Activated CD4-positive, alpha-beta memory T cell treated with anti-CD3 and anti-CD28 coated beads for 36 hours (primary cell): ENCODE measurements at regions not wholly inside any gene's neighbourhood (a gene's known extent, or its start where the extent isn't known, plus 50 kb on each side); places are given as distances from the start of the nearest gene placed in this dataset.

ENCODE experiments used
- CTCF ChIA-PET: fragments of 350-600 bp; sonication (Branson Sonifier 250); formaldehyde crosslinking; loops from one replicate; lab custom pipeline; 2021; ENCODE audit warnings: antibody characterized with exemption, inconsistent platforms; lab: Charles Lee
- POLR2A ChIA-PET: fragments of 350-600 bp; sonication (Branson Sonifier 250); formaldehyde crosslinking; loops from one replicate; lab custom pipeline; 2021; ENCODE audit warnings: antibody characterized with exemption; lab: Charles Lee
- DNase-seq: peaks from one replicate; pipeline ENCODE4 v3.0.0-alpha.2; 2020
- H3K27ac Mint-ChIP-seq: one replicate; pipeline ENCODE4 v1.8.0; 2021; ENCODE audit warnings: mixed read lengths
- H3K27me3 Mint-ChIP-seq: one replicate; pipeline ENCODE4 v1.8.0; 2021; ENCODE audit warnings: mixed read lengths
- H3K36me3 Mint-ChIP-seq: one replicate; pipeline ENCODE4 v1.8.0; 2021; ENCODE audit warnings: mixed read lengths
- H3K4me1 Mint-ChIP-seq: one replicate; pipeline ENCODE4 v1.8.0; 2021; ENCODE audit warnings: low read depth, mixed read lengths
- H3K4me3 Mint-ChIP-seq: one replicate; pipeline ENCODE4 v1.8.0; 2021; ENCODE audit warnings: mild to moderate bottlenecking, mixed read lengths
- H3K9me3 Mint-ChIP-seq: one replicate; pipeline ENCODE4 v1.8.0; 2021; ENCODE audit warnings: mixed read lengths
- intact Hi-C: fragments of 100-400 bp; cut with micrococcal nuclease; formaldehyde crosslinking; loops from one replicate; pipeline ENCODE4 v1.15.1; 2023

- Mint-ChIP-seq H3K27ac (no peak overlapping the region), H3K27me3 (peaks cover 4% of the 10 kb centered on the region), H3K9me3 (no peaks in the 10 kb centered on the region), H3K4me3 (no peak overlapping the region), H3K36me3 (no peaks in the 10 kb centered on the region), H3K4me1 (no peaks in the 10 kb centered on the region)
- intact Hi-C loops = no loop called here
- POLR2A ChIA-PET = no interaction called here
- CTCF ChIA-PET = interaction anchor here (1.1 kb wide), 1 partner anchor 14 kb away, joined by 4 read pairs; no protein-coding TSS in a partner anchor
- DNase-seq = no peak
Measured at GRCh38 chr9:19732441-19732951, 56.3 kb downstream of the SLC24A2 start.

DNA sequence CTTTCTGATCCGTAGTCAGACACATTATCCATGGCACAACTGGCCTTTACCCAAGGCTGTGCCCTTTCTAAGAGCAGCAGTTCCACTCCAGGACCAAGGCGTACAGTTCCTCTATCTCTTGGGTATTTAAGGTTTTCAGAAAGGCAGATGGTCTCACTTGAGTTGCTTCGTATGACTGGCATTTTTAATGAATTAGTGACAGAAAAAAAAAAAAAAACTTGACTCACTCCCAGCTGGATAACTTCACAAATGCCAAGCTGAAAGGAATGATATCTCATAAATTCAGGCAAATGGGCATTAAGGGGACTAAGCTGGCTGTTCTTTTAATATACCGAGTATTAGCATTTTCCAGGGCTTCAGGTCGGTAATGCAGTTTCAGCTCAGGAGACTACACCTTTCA lies 60.7 kb downstream of the SLC24A2 start:
- no peak for DNase-seq
- H3K4me3 Mint-ChIP-seq = no peak overlapping the region
- intact Hi-C loops = no loop called here
- H3K27ac Mint-ChIP-seq = no peak overlapping the region
- H3K9me3 Mint-ChIP-seq = no peaks in the 10 kb centered on the region
- POLR2A ChIA-PET = no interaction called here
- H3K27me3 Mint-ChIP-seq = no peaks in the 10 kb centered on the region
- no peaks in the 10 kb centered on the region for H3K4me1 Mint-ChIP-seq
- no peaks in the 10 kb centered on the region for H3K36me3 Mint-ChIP-seq
- CTCF ChIA-PET = no interaction called here

- no peak overlapping the region for H3K4me3 Mint-ChIP-seq
- no peaks in the 10 kb centered on the region for H3K36me3 Mint-ChIP-seq
- CTCF ChIA-PET = no interaction called here
- H3K9me3 Mint-ChIP-seq = no peaks in the 10 kb centered on the region
- H3K27me3 Mint-ChIP-seq = no peaks in the 10 kb centered on the region
- no peak for DNase-seq
- intact Hi-C loops = no loop called here
- no peak overlapping the region for H3K27ac Mint-ChIP-seq
- H3K4me1 Mint-ChIP-seq = no peaks in the 10 kb centered on the region
- POLR2A ChIA-PET = no interaction called here
Measured at GRCh38 chr9:19725970-19726369, 62.9 kb downstream of the SLC24A2 start.

DNA sequence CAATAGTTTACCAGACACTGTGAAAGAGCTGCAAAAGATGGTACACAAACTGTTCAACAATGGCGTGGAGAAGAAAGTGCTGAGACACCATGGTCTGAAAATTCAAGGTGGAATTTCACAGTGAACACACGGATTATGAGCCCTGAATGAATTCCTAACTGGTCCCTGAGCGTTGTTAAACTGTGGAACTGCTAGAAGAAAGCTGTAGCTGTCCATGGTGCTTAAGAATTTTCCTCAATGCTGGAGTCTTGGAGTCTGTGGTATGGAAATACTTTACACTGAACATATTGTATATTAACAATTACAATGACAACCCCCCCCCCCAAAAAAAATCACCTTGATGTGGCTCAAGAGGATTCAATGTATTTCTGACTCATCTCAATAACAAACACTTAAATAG lies 68.5 kb downstream of the SLC24A2 start:
- ChIA-PET POLR2A (no interaction called here), CTCF (interaction anchor here (0.6 kb wide), 1 partner anchor 1856 kb away, joined by 3 read pairs; no protein-coding TSS in a partner anchor)
- Mint-ChIP-seq H3K27me3 (peaks cover 2% of the 10 kb centered on the region), H3K4me3 (no peak overlapping the region), H3K27ac (no peak overlapping the region), H3K4me1 (no peaks in the 10 kb centered on the region), H3K9me3 (no peaks in the 10 kb centered on the region), H3K36me3 (no peaks in the 10 kb centered on the region)
- no peak for DNase-seq
- intact Hi-C loops = no loop called here

- POLR2A ChIA-PET = no interaction called here
- intact Hi-C loops = no loop called here
- Mint-ChIP-seq H3K4me1 (no peaks in the 10 kb centered on the region), H3K4me3 (no peak overlapping the region), H3K36me3 (no peaks in the 10 kb centered on the region), H3K9me3 (no peaks in the 10 kb centered on the region), H3K27me3 (peaks cover 3% of the 10 kb centered on the region), H3K27ac (no peak overlapping the region)
- CTCF ChIA-PET = no interaction called here
- DNase-seq = no peak
Measured at GRCh38 chr9:19703702-19704101, 85.1 kb downstream of the SLC24A2 start.

GRCh38 chr9:19701991-19702390 lies 86.8 kb downstream of the SLC24A2 start:
- no peaks in the 10 kb centered on the region for H3K36me3 Mint-ChIP-seq
- no peak overlapping the region for H3K4me3 Mint-ChIP-seq
- peaks cover 3% of the 10 kb centered on the region for H3K27me3 Mint-ChIP-seq
- intact Hi-C loops = no loop called here
- ChIA-PET CTCF (no interaction called here), POLR2A (no interaction called here)
- H3K4me1 Mint-ChIP-seq = no peaks in the 10 kb centered on the region
- no peak for DNase-seq
- H3K9me3 Mint-ChIP-seq = no peaks in the 10 kb centered on the region
- no peak overlapping the region for H3K27ac Mint-ChIP-seq

GRCh38 chr9:19701274-19701673 lies 87.6 kb downstream of the SLC24A2 start:
- Mint-ChIP-seq H3K27ac (no peak overlapping the region), H3K4me1 (no peaks in the 10 kb centered on the region), H3K4me3 (no peak overlapping the region), H3K36me3 (no peaks in the 10 kb centered on the region), H3K9me3 (no peaks in the 10 kb centered on the region), H3K27me3 (peaks cover 3% of the 10 kb centered on the region)
- no peak for DNase-seq
- intact Hi-C loops = no loop called here
- ChIA-PET CTCF (no interaction called here), POLR2A (no interaction called here)

- Mint-ChIP-seq H3K27ac (no peak overlapping the region), H3K27me3 (peaks cover 3% of the 10 kb centered on the region), H3K4me1 (no peaks in the 10 kb centered on the region), H3K36me3 (no peaks in the 10 kb centered on the region), H3K9me3 (no peaks in the 10 kb centered on the region), H3K4me3 (no peak overlapping the region)
- intact Hi-C loops = no loop called here
- ChIA-PET CTCF (no interaction called here), POLR2A (no interaction called here)
- DNase-seq = no peak
Measured at GRCh38 chr9:19700699-19701098, 88.1 kb downstream of the SLC24A2 start.

DNA sequence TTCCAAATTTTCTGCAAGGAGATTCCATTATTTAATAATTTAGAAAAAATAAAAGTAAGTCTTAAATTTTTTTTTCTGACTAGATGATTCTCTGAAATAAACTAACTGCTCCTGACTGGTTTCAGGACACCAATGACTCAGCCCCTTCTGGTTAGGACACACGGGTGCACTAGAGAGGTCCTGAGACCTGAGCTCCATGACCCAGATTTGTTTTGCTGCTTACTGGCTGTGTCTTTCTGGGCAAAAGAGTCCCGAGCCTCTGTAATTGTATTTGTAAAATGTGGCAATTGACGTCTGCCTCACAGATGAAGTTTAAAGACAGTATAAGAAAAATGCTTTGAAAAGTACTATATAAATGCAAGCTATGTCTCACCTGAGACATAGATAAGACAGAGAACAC lies 89.1 kb downstream of the SLC24A2 start:
- ChIA-PET CTCF (no interaction called here), POLR2A (no interaction called here)
- Mint-ChIP-seq H3K27ac (no peak overlapping the region), H3K27me3 (no peaks in the 10 kb centered on the region), H3K4me3 (no peak overlapping the region), H3K36me3 (no peaks in the 10 kb centered on the region), H3K4me1 (no peaks in the 10 kb centered on the region), H3K9me3 (no peaks in the 10 kb centered on the region)
- no peak for DNase-seq
- intact Hi-C loops = no loop called here

DNA sequence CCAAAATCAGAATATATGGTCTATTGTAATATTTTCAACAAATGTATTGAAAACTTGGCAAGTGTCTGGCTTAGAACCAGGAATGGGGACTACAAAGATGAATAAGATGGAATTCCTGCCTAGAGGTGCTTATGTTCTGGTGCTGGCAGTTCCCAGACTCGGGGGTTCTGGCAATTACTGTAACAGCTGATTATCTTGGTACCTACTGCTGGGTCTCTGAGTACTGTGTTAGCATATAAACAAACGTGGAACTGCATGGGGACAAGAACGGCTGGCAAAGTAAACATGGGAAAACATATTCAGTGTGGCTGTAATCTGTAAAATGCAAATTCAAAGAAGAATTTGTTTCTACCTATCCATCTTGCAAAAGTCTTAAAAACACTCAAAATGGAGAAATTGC lies 89.9 kb downstream of the SLC24A2 start:
- ChIA-PET POLR2A (no interaction called here), CTCF (no interaction called here)
- H3K36me3 Mint-ChIP-seq = no peaks in the 10 kb centered on the region
- H3K27me3 Mint-ChIP-seq = no peaks in the 10 kb centered on the region
- no peaks in the 10 kb centered on the region for H3K4me1 Mint-ChIP-seq
- intact Hi-C loops = no loop called here
- DNase-seq = no peak
- H3K9me3 Mint-ChIP-seq = no peaks in the 10 kb centered on the region
- H3K4me3 Mint-ChIP-seq = no peak overlapping the region
- no peak overlapping the region for H3K27ac Mint-ChIP-seq

DNA sequence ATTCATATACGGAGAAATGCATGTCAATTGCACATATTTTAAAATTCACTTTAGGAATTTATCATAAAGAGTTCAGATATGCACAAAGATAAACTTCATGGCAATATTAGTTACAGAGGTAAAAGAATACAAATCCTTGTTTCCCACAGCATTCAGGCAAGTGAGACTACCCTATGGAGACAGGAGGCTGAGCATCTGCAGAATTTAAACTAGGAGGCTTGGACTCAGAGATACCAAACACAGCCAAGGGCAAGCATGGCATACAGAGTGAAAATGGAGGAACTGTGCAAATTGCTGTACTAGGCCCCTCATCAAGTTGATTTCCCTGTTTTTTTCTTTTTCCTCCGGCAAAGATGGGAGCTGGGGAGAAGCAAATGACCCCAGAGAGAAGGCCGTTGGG lies 94.2 kb downstream of the SLC24A2 start:
- no peaks in the 10 kb centered on the region for H3K9me3 Mint-ChIP-seq
- H3K27me3 Mint-ChIP-seq = no peaks in the 10 kb centered on the region

GRCh38 chr9:19690128-19690527 lies 98.7 kb downstream of the SLC24A2 start:
- H3K27ac Mint-ChIP-seq = no peak overlapping the region

More for the DNA sequence above, 94.2 kb downstream of the SLC24A2 start:
- H3K36me3 Mint-ChIP-seq = no peaks in the 10 kb centered on the region
- no peak for DNase-seq
- ChIA-PET CTCF (no interaction called here), POLR2A (no interaction called here)
- no peak overlapping the region for H3K27ac Mint-ChIP-seq
- H3K4me3 Mint-ChIP-seq = no peak overlapping the region
- no peaks in the 10 kb centered on the region for H3K4me1 Mint-ChIP-seq
- intact Hi-C loops = no loop called here

GRCh38 chr9:19689328-19690101 lies 99.3 kb downstream of the SLC24A2 start:
- CTCF ChIA-PET = no interaction called here
- H3K9me3 Mint-ChIP-seq = peaks cover 18% of the 10 kb centered on the region
- H3K27me3 Mint-ChIP-seq = no peaks in the 10 kb centered on the region
- no peaks in the 10 kb centered on the region for H3K4me1 Mint-ChIP-seq
- no peak for DNase-seq
- intact Hi-C loops = no loop called here
- H3K27ac Mint-ChIP-seq = no peak overlapping the region
- peaks cover 3% of the 10 kb centered on the region for H3K36me3 Mint-ChIP-seq
- POLR2A ChIA-PET = no interaction called here
- H3K4me3 Mint-ChIP-seq = no peak overlapping the region

More at GRCh38 chr9:19690128-19690527, 98.7 kb downstream of the SLC24A2 start:
- DNase-seq = no peak
- ChIA-PET CTCF (no interaction called here), POLR2A (no interaction called here)
- Mint-ChIP-seq H3K36me3 (peaks cover 3% of the 10 kb centered on the region), H3K4me3 (no peak overlapping the region), H3K9me3 (peaks cover 18% of the 10 kb centered on the region), H3K27me3 (no peaks in the 10 kb centered on the region), H3K4me1 (no peaks in the 10 kb centered on the region)
- intact Hi-C loops = no loop called here
